WERI-Rb-1 (cell line): ENCODE measurements at regions not wholly inside any gene's neighbourhood (a gene's known extent, or its start where the extent isn't known, plus 50 kb on each side); places are given as distances from the start of the nearest gene placed in this dataset.

Experiments
- DNase-seq: peaks from one replicate; pipeline ENCODE4 v3.0.0-alpha.2; 2020
- H3K27ac ChIP-seq: fragments of 250-450 bp; sonication (Bioruptor Pico); 2 replicates; pipeline ENCODE4 v1.5.1; 2020; ENCODE audit warnings: mild to moderate bottlenecking, moderate library complexity
- H3K27me3 ChIP-seq: fragments of 250-450 bp; sonication (Bioruptor Pico); 2 replicates; pipeline ENCODE4 v1.5.1; 2021; ENCODE audit warnings: mild to moderate bottlenecking, low read depth, moderate library complexity; ENCODE audit not compliant: insufficient read depth, severe bottlenecking
- H3K36me3 ChIP-seq: fragments of 250-450 bp; sonication (Bioruptor Pico); 2 replicates; pipeline ENCODE4 v1.5.1; 2020; ENCODE audit warnings: mild to moderate bottlenecking, moderate library complexity
- H3K4me3 ChIP-seq: 2 replicates; pipeline ENCODE4 v1.5.1; 2011; ENCODE audit warnings: low read depth, mild to moderate bottlenecking, control low read depth, low read length
- H3K9me3 ChIP-seq: fragments of 250-450 bp; sonication (Bioruptor Pico); 2 replicates; pipeline ENCODE4 v1.5.1; 2021; ENCODE audit warnings: mild to moderate bottlenecking, moderate library complexity; ENCODE audit not compliant: severe bottlenecking
- CTCF ChIP-seq: IDR thresholded peaks from 2 replicates; pipeline ENCODE4 v1.5.1; 2011; ENCODE audit warnings: low read depth, mild to moderate bottlenecking, control low read depth, inconsistent platforms, low read length

DNA sequence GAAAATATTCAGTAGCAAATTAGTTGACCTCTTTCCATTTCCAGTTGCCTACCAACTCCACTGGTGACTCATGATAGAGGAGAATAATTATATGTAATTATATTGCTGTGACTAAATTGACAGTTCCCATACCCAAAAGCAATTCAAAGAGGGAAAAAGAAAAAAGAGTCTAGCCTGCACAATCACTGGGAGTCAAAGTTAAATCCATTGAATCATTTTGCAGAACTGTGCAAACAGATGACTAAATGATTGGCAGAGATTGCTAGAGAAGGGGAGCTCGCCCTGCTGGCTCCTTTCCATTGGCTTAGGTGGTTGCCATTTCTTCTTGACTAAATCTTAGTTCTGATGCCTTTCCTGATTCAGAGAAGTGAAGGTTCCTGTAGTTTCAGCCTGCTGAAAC is 1228.6 kb upstream of the SORCS1 start:
- Histone ChIP-seq H3K27me3 (no peaks in the 10 kb centered on the region), H3K4me3 (no peak overlapping the region), H3K36me3 (no peaks in the 10 kb centered on the region), H3K27ac (no peak overlapping the region), H3K9me3 (no peaks in the 10 kb centered on the region)
- no peak for TF ChIP-seq CTCF
- no peak for DNase-seq

GRCh38 chr10:108392286-108392685 is 1227.8 kb upstream of the SORCS1 start:
- no peaks in the 10 kb centered on the region for H3K36me3 ChIP-seq
- no peak overlapping the region for H3K27ac ChIP-seq
- no peak for TF ChIP-seq CTCF
- no peaks in the 10 kb centered on the region for H3K9me3 ChIP-seq
- no peak for DNase-seq
- H3K27me3 ChIP-seq: no peaks in the 10 kb centered on the region
- no peak overlapping the region for H3K4me3 ChIP-seq

DNA sequence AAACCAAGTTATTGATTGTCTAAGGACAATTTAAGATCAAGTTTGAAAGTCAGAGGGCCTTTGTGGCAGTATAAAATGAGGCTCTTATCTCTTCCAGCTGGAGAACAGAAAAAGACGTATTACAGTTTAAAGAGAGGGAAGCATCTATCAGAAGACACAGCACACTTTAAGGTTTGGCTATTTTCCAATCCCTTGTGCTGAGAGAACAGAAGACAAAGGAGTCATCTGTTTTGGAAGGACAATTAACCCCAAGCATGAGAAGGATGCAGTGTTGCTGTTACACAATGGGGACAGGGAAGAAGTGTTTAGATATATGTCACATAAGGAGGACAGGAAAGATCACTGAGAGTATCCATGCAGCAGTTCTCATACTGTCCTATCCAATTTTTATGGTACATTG is 1224.2 kb upstream of the SORCS1 start:
- Histone ChIP-seq H3K27me3 (no peaks in the 10 kb centered on the region), H3K9me3 (no peaks in the 10 kb centered on the region), H3K4me3 (no peak overlapping the region), H3K27ac (no peak overlapping the region), H3K36me3 (no peaks in the 10 kb centered on the region)
- no peak for TF ChIP-seq CTCF
- no peak for DNase-seq

GRCh38 chr10:108385963-108386362 is 1221.5 kb upstream of the SORCS1 start:
- TF ChIP-seq CTCF: no peak
- H3K9me3 ChIP-seq: no peaks in the 10 kb centered on the region
- no peak overlapping the region for H3K4me3 ChIP-seq
- no peak for DNase-seq
- no peaks in the 10 kb centered on the region for H3K27me3 ChIP-seq
- H3K36me3 ChIP-seq: no peaks in the 10 kb centered on the region
- H3K27ac ChIP-seq: no peak overlapping the region

GRCh38 chr10:108384378-108384777 is 1219.9 kb upstream of the SORCS1 start:
- no peak for DNase-seq
- Histone ChIP-seq H3K27me3 (no peaks in the 10 kb centered on the region), H3K4me3 (no peak overlapping the region), H3K9me3 (no peaks in the 10 kb centered on the region), H3K36me3 (no peaks in the 10 kb centered on the region), H3K27ac (no peak overlapping the region)
- no peak for TF ChIP-seq CTCF

GRCh38 chr10:108378779-108379178 is 1214.3 kb upstream of the SORCS1 start:
- Histone ChIP-seq H3K4me3 (no peak overlapping the region), H3K9me3 (no peaks in the 10 kb centered on the region), H3K27ac (no peak overlapping the region), H3K36me3 (no peaks in the 10 kb centered on the region), H3K27me3 (no peaks in the 10 kb centered on the region)
- no peak for DNase-seq
- no peak for TF ChIP-seq CTCF
